Tibial artery (tissue), 4 donors: ENCODE measurements at regions not wholly inside any gene's neighbourhood (a gene's known extent, or its start where the extent isn't known, plus 50 kb on each side); places are given as distances from the start of the nearest gene placed in this dataset.
"Not testable (repeated sequence)": the region's sequence is repeated elsewhere in the genome, so short reads cannot be mapped to it uniquely, and the experiment has no call there.

ENCODE experiments used
- DNase-seq, 2 donors: peaks; one replicate each; pipeline ENCODE4 v3.0.0-alpha.2; 2019
- H3K27ac ChIP-seq, 2 donors: fragments of 200-600 bp; sonication (generic) in 1 of 2; 1 replicate in 1 of 2; 2 replicates in 1 of 2; pipeline ENCODE4 v1.5.1; 2018 to 2019; ENCODE audit warnings: mild to moderate bottlenecking in 1 of 2
- H3K27me3 ChIP-seq, 2 donors: fragments of 200-600 bp; sonication (generic) in 1 of 2; one replicate each; pipeline versions ENCODE4 v1.5.1 to v1.6.0; 2016 to 2019
- H3K36me3 ChIP-seq, 3 donors: fragments of 200-600 bp; sonication (generic) in 2 of 3; one replicate each; pipeline ENCODE4 v1.5.1; 2016 to 2019; ENCODE audit warnings: mild to moderate bottlenecking in 2 of 3
- H3K4me1 ChIP-seq, 4 donors: fragments of 200-600 bp; sonication (generic) in 2 of 4; 1 replicate in 3 of 4; 2 replicates in 1 of 4; pipeline ENCODE4 v1.5.1; 2016 to 2019
- H3K4me3 ChIP-seq, 2 donors: fragments of 200-600 bp; sonication (generic) in 1 of 2; 1 replicate in 1 of 2; 2 replicates in 1 of 2; pipeline ENCODE4 v1.5.1; 2018 to 2019; ENCODE audit warnings: mild to moderate bottlenecking in 2 of 2
- H3K9me3 ChIP-seq, 3 donors: fragments of 200-600 bp; sonication (generic) in 1 of 3; one replicate each; pipeline ENCODE4 v1.5.1; 2016 to 2019
- CTCF ChIP-seq, 2 experiments: fragments of 200-600 bp in 1 of 2; fragments of 450-650 bp in 1 of 2; IDR thresholded peaks; one replicate each; pipeline ENCODE4 v1.5.1; 2017 to 2019; ENCODE audit warnings: antibody characterized with exemption in 2 of 2, mild to moderate bottlenecking in 1 of 2, moderate library complexity in 1 of 2
- intact Hi-C: fragments of 100-400 bp; cut with DNase I; formaldehyde crosslinking; loops from one replicate; pipeline ENCODE4 v1.15.0; 2023; ENCODE audit warnings: low total_unique reads

GRCh38 chr17:77622647-77623046 is 335.9 kb upstream of the TNRC6C start:
- peaks cover 0 to 9% (median 4%) of the 10 kb centered on the region in 3 donors for H3K9me3 ChIP-seq
- no peaks in the 10 kb centered on the region for H3K27me3 ChIP-seq
- DNase-seq = no peak
- intact Hi-C loops = no loop called here
- H3K4me1 ChIP-seq = peaks cover 0 to 8% (median 0%) of the 10 kb centered on the region in 4 donors
- no peak for TF ChIP-seq CTCF (IDR thresholded peaks at IDR 0.05)
- no peak overlapping the region for H3K4me3 ChIP-seq
- H3K27ac ChIP-seq = no peak overlapping the region
- no peaks in the 10 kb centered on the region for H3K36me3 ChIP-seq

GRCh38 chr17:77623321-77623720 is 335.2 kb upstream of the TNRC6C start:
- intact Hi-C loops, H3K36me3 ChIP-seq, H3K27ac ChIP-seq, H3K27me3 ChIP-seq, H3K4me1 ChIP-seq, H3K4me3 ChIP-seq: not testable (repeated sequence)
- peaks cover 0 to 13% (median 4%) of the 10 kb centered on the region in 3 donors for H3K9me3 ChIP-seq
- peak in 1 of 2 donors; percentile 19 for DNase-seq

GRCh38 chr17:77628035-77628434 is 330.5 kb upstream of the TNRC6C start:
- DNase-seq = no peak
- Histone ChIP-seq H3K36me3 (no peaks in the 10 kb centered on the region), H3K9me3 (peaks cover 0 to 13% (median 4%) of the 10 kb centered on the region in 3 donors), H3K4me3 (no peak overlapping the region), H3K27ac (no peak overlapping the region), H3K27me3 (no peaks in the 10 kb centered on the region), H3K4me1 (no peaks in the 10 kb centered on the region)
- intact Hi-C loops = no loop called here
- TF ChIP-seq CTCF (IDR thresholded peaks at IDR 0.05) = no peak

GRCh38 chr17:77629284-77629683 is 329.2 kb upstream of the TNRC6C start:
- intact Hi-C loops = not testable (repeated sequence)

GRCh38 chr17:77631307-77631706 is 327.2 kb upstream of the TNRC6C start:
- Histone ChIP-seq H3K9me3 (peaks cover 0 to 13% (median 4%) of the 10 kb centered on the region in 3 donors), H3K4me1 (no peaks in the 10 kb centered on the region), H3K36me3 (no peaks in the 10 kb centered on the region), H3K27me3 (peaks cover 0 to 3% of the 10 kb centered on the region in 2 donors), H3K27ac (no peak overlapping the region), H3K4me3 (no peak overlapping the region)
- no peak for TF ChIP-seq CTCF (IDR thresholded peaks at IDR 0.05)
- DNase-seq = no peak
- intact Hi-C loops = no loop called here

More at GRCh38 chr17:77629284-77629683, 329.2 kb upstream of the TNRC6C start:
- not testable (repeated sequence) for H3K27me3 ChIP-seq, H3K27ac ChIP-seq, DNase-seq, H3K4me3 ChIP-seq, H3K4me1 ChIP-seq, H3K36me3 ChIP-seq
- peaks cover 0 to 13% (median 4%) of the 10 kb centered on the region in 3 donors for H3K9me3 ChIP-seq

GRCh38 chr17:77632619-77633018 is 325.9 kb upstream of the TNRC6C start:
- no peak for DNase-seq
- Histone ChIP-seq H3K9me3 (peaks cover 0 to 4% (median 0%) of the 10 kb centered on the region in 3 donors), H3K27ac (no peak overlapping the region), H3K4me3 (no peak overlapping the region), H3K36me3 (no peaks in the 10 kb centered on the region), H3K27me3 (peaks cover 0 to 10% of the 10 kb centered on the region in 2 donors), H3K4me1 (no peaks in the 10 kb centered on the region)
- no peak for TF ChIP-seq CTCF (IDR thresholded peaks at IDR 0.05)
- intact Hi-C loops = no loop called here

GRCh38 chr17:77634710-77635109 is 323.8 kb upstream of the TNRC6C start:
- Histone ChIP-seq H3K4me3 (no peak overlapping the region), H3K27ac (no peak overlapping the region), H3K27me3 (peaks cover 0 to 13% of the 10 kb centered on the region in 2 donors), H3K4me1 (no peaks in the 10 kb centered on the region), H3K36me3 (no peaks in the 10 kb centered on the region), H3K9me3 (no peaks in the 10 kb centered on the region)
- intact Hi-C loops = no loop called here
- TF ChIP-seq CTCF (IDR thresholded peaks at IDR 0.05) = no peak
- DNase-seq = no peak
